K562 (cell line): ENCODE measurements at regions not wholly inside any gene's neighbourhood (a gene's known extent, or its start where the extent isn't known, plus 50 kb on each side); places are given as distances from the start of the nearest gene placed in this dataset.

Experiments used
- EZH2 ChIP-seq: IDR thresholded peaks from 2 replicates; pipeline ENCODE4 v1.6.1; 2012; ENCODE audit warnings: low read depth, mild to moderate bottlenecking, inconsistent platforms, low read length, borderline replicate concordance
- NFYB ChIP-seq: IDR thresholded peaks from 2 replicates; pipeline ENCODE4 v1.6.1; 2011; ENCODE audit warnings: mild to moderate bottlenecking, moderate library complexity; ENCODE audit not compliant: insufficient read length; ENCODE audit errors: extremely low read depth
- NR1H2 ChIP-seq: sonication (generic); formaldehyde crosslinking; IDR thresholded peaks from 2 replicates; pipeline ENCODE4 v1.4.0; 2020; ENCODE audit warnings: mild to moderate bottlenecking, missing genetic modification reagents
- POLR2A ChIP-seq: fragments of 450-650 bp; conservative IDR thresholded peaks from 2 replicates; pipeline ENCODE4 v1.6.1; 2016
- POU5F1 ChIP-seq: fragments of 150-350 bp; IDR thresholded peaks from 2 replicates; pipeline ENCODE4 v1.6.1; 2014; ENCODE audit warnings: borderline replicate concordance, low read length, low read depth, mild to moderate bottlenecking; ENCODE audit not compliant: partially characterized antibody
- PTTG1 ChIP-seq: fragments of 450-650 bp; IDR thresholded peaks from 2 replicates; pipeline ENCODE4 v1.6.1; 2016; ENCODE audit warnings: low read depth, mild to moderate bottlenecking, missing genetic modification characterization, missing compliant biosample characterization
- RBFOX2 ChIP-seq: fragments of 200-400 bp; formaldehyde crosslinking; IDR thresholded peaks from 2 replicates; pipeline ENCODE4 v1.6.1; 2017; ENCODE audit warnings: low read depth, mild to moderate bottlenecking, low read length, moderate library complexity
- RBM39 ChIP-seq: fragments of 200-400 bp; formaldehyde crosslinking; optimal IDR thresholded peaks from 2 replicates; pipeline ENCODE3; 2018; ENCODE audit warnings: low read depth, low read length
- SRSF3 ChIP-seq: fragments of 200-400 bp; formaldehyde crosslinking; IDR thresholded peaks from 2 replicates; pipeline ENCODE4 v1.6.1; 2016; ENCODE audit warnings: mild to moderate bottlenecking, low read length, moderate library complexity; ENCODE audit not compliant: insufficient read depth
- ZFP36 ChIP-seq: fragments of 150-350 bp; IDR thresholded peaks from 2 replicates; pipeline ENCODE4 v1.6.1; 2018; ENCODE audit warnings: low read length, low read depth; ENCODE audit not compliant: partially characterized antibody
- TF ChIP-seq, protein P1 (sequence below): fragments of 450-650 bp; IDR thresholded peaks from 2 replicates; pipeline ENCODE4 v1.6.1; 2016; ENCODE audit warnings: borderline replicate concordance
- TF ChIP-seq, protein P2 (sequence below), 3 experiments: IDR thresholded peaks in 2 of 3; conservative IDR thresholded peaks in 1 of 3; 2 replicates each; pipeline ENCODE4 v1.5.1; 2011 to 2012; ENCODE audit warnings: low read length in 3 of 3, mild to moderate bottlenecking in 3 of 3, control low read depth in 2 of 3, improper control_type of control experiment in 1 of 3, inconsistent platforms in 1 of 3, low read depth in 1 of 3, mixed read lengths in 1 of 3, moderate library complexity in 1 of 3; ENCODE audit not compliant: insufficient read depth in 2 of 3

DNA sequence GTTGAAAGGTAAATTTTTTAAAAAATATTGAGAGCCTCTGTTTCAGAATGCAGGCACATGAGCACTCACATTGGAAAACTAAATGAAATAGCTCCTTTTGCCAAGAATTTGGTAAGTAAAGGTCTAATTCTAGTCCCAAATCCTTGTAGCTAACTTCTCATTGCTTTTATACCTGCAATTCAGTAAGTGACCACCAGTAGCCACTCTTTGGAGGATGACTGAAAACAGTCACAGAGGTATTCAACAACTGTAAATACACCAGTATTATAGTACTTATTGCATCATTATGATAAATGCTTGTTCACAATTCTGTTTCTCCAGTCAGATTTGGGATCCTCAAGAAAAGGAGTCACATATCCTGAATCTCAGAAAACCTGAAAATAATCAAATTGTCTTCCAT, 562.4 kb upstream of the CDH11 start:
- TF ChIP-seq, protein P1, sequence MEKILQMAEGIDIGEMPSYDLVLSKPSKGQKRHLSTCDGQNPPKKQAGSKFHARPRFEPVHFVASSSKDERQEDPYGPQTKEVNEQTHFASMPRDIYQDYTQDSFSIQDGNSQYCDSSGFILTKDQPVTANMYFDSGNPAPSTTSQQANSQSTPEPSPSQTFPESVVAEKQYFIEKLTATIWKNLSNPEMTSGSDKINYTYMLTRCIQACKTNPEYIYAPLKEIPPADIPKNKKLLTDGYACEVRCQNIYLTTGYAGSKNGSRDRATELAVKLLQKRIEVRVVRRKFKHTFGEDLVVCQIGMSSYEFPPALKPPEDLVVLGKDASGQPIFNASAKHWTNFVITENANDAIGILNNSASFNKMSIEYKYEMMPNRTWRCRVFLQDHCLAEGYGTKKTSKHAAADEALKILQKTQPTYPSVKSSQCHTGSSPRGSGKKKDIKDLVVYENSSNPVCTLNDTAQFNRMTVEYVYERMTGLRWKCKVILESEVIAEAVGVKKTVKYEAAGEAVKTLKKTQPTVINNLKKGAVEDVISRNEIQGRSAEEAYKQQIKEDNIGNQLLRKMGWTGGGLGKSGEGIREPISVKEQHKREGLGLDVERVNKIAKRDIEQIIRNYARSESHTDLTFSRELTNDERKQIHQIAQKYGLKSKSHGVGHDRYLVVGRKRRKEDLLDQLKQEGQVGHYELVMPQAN: no peak
- no peak for TF ChIP-seq POU5F1
- no peak for TF ChIP-seq EZH2
- no peak for TF ChIP-seq PTTG1 (tag)
- TF ChIP-seq ZFP36: no peak
- no peak for TF ChIP-seq POLR2A
- TF ChIP-seq RBM39: no peak
- TF ChIP-seq NFYB: no peak
- TF ChIP-seq RBFOX2: no peak
- no peak for TF ChIP-seq SRSF3
- no peak for TF ChIP-seq NR1H2 (CRISPR knock-in tag)
- TF ChIP-seq, protein P2, sequence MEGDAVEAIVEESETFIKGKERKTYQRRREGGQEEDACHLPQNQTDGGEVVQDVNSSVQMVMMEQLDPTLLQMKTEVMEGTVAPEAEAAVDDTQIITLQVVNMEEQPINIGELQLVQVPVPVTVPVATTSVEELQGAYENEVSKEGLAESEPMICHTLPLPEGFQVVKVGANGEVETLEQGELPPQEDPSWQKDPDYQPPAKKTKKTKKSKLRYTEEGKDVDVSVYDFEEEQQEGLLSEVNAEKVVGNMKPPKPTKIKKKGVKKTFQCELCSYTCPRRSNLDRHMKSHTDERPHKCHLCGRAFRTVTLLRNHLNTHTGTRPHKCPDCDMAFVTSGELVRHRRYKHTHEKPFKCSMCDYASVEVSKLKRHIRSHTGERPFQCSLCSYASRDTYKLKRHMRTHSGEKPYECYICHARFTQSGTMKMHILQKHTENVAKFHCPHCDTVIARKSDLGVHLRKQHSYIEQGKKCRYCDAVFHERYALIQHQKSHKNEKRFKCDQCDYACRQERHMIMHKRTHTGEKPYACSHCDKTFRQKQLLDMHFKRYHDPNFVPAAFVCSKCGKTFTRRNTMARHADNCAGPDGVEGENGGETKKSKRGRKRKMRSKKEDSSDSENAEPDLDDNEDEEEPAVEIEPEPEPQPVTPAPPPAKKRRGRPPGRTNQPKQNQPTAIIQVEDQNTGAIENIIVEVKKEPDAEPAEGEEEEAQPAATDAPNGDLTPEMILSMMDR (IDR thresholded peaks at IDR 0.05 in 2 of 3, conservative IDR thresholded peaks at IDR 0.05 in 1 of 3; ENCODE audit: insufficient read depth in 2 of 3, low read depth in 1 of 3, low read length in 3 of 3): no peak
